Stimulated activated memory B cell treated with anti-CD40 and anti-IgM and Interleukin-4, amounts not matched to agents 10 μg/mL and 1 μg/mL and 100 μg/mL, for 72 hours (primary cell): ENCODE measurements at regions not wholly inside any gene's neighbourhood (a gene's known extent, or its start where the extent isn't known, plus 50 kb on each side); places are given as distances from the start of the nearest gene placed in this dataset.
"Not testable (repeated sequence)": the region's sequence is repeated elsewhere in the genome, so short reads cannot be mapped to it uniquely, and the experiment has no call there.

Experiments
- ATAC-seq: fragments of 150-1000 bp; cut with Tn5 transposase; 2 replicates; pipeline ENCODE4 v1.10.0; 2021
- H3K27ac Mint-ChIP-seq: one replicate; pipeline ENCODE4 v1.8.0; 2022; ENCODE audit warnings: mild to moderate bottlenecking, mixed read lengths
- H3K27me3 Mint-ChIP-seq: one replicate; pipeline ENCODE4 v1.8.0; 2022; ENCODE audit warnings: mixed read lengths
- H3K36me3 Mint-ChIP-seq: one replicate; pipeline ENCODE4 v1.8.0; 2022; ENCODE audit warnings: mixed read lengths
- H3K4me1 Mint-ChIP-seq: one replicate; pipeline ENCODE4 v1.8.0; 2022; ENCODE audit warnings: mixed read lengths
- H3K4me3 Mint-ChIP-seq: one replicate; pipeline ENCODE4 v1.8.0; 2022; ENCODE audit warnings: mild to moderate bottlenecking, moderate library complexity, mixed read lengths
- H3K9me3 Mint-ChIP-seq: one replicate; pipeline ENCODE4 v1.8.0; 2022; ENCODE audit warnings: mixed read lengths

DNA sequence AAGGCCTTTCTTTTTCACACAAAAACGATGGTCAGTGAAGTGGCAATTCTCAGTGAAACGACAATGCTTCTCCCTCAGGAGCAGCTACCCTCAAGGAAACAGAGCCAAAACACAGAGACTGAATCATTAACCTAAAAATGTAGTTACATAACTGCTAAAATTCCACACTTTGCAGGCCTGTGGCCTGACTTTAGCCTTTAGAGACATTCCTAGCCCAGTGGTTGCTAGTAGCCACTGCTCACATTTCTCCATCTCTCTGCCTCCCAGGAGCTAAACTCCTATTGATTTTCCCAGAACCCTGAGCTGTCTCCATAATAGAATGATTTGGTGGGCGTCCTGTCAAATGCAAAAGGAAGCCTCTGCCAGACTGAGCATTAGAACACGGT is 630.1 kb upstream of the KCNMB2 start:
- H3K4me1 Mint-ChIP-seq = no peaks in the 10 kb centered on the region
- no peak for ATAC-seq
- no peaks in the 10 kb centered on the region for H3K9me3 Mint-ChIP-seq
- H3K27ac Mint-ChIP-seq = no peak overlapping the region
- no peaks in the 10 kb centered on the region for H3K36me3 Mint-ChIP-seq
- no peak overlapping the region for H3K4me3 Mint-ChIP-seq
- H3K27me3 Mint-ChIP-seq = no peaks in the 10 kb centered on the region

DNA sequence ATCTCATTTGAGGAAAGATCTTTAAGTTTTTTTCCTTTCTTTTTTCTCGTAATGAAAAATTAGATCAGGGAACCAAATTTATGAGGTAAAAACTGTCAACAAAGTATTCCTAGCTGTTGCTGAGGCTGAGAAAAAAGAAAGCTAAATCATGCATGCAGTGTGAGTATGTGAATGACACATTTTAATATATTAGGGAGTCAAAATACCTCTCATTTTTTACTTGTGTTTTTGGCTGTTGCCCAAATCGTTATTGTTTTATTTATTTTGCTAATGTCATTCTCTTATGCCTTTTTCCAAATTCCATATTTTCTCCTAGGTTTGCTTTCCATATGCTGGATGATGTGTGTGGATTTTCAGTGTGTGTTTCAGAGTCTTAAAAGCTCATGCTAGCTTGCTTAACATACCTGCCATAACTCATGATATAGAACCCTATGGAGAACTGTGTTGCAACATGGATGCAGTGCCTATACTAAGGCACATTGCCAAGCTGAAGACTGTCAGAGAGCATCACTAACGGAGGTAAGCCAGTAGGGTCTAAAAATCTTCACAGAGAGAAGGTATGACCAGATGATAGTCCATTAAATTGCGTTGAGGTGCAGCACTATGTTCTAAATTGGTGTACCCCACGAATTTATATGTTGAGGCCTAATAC is 629.5 kb upstream of the KCNMB2 start:
- Mint-ChIP-seq H3K27me3 (no peaks in the 10 kb centered on the region), H3K4me1 (no peaks in the 10 kb centered on the region), H3K4me3 (no peak overlapping the region), H3K27ac (no peak overlapping the region), H3K9me3 (no peaks in the 10 kb centered on the region), H3K36me3 (no peaks in the 10 kb centered on the region)
- ATAC-seq = no peak

DNA sequence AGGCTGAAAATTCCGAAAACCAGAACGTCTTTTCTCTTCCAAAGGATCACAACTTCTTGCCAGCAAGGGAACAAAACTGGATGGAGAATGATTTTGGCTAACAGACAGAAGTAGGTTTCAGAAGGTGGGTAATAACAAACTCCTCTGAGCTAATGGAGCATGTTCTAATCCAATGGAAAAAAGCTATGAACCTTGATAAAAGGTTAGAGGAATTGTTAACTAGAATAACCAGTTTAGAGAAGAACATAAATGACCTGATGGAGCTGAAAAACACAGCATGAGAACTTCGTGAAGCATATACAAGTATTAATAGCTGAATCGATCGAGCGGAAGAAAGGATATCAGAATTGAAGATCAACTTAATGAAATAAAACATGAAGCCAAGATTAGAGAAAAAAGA is 626.7 kb upstream of the KCNMB2 start:
- not testable (repeated sequence) for H3K9me3 Mint-ChIP-seq, ATAC-seq, H3K4me3 Mint-ChIP-seq, H3K4me1 Mint-ChIP-seq, H3K27ac Mint-ChIP-seq, H3K36me3 Mint-ChIP-seq, H3K27me3 Mint-ChIP-seq

DNA sequence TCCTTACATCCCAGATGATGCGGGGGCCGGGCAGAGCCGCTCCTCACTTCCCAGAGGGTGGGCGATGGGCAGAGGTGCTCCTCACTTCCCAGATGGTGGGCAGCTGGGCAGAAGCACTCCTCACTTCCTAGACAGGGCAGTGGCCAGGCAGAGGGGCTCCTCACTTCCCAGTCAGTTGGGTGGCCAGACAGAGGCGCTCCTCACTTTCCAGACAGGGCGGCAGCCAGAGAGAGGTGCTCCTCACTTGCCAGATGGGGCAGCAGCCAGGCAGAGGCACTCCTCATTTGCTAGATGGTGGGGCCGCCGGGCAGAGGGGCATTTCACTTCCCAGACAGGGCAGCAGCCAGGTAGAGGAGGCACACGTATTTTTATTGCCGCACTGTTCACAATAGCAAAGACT is 622.0 kb upstream of the KCNMB2 start:
- Mint-ChIP-seq H3K27me3 (no peaks in the 10 kb centered on the region), H3K9me3 (peaks cover 5% of the 10 kb centered on the region), H3K4me3 (no peak overlapping the region), H3K4me1 (no peaks in the 10 kb centered on the region), H3K36me3 (no peaks in the 10 kb centered on the region), H3K27ac (no peak overlapping the region)
- ATAC-seq = no peak

GRCh38 chr3:177916461-177916860 is 619.8 kb upstream of the KCNMB2 start:
- H3K27me3 Mint-ChIP-seq = no peaks in the 10 kb centered on the region
- H3K27ac Mint-ChIP-seq = no peak overlapping the region
- no peak for ATAC-seq
- H3K36me3 Mint-ChIP-seq = no peaks in the 10 kb centered on the region
- H3K9me3 Mint-ChIP-seq = peaks cover 5% of the 10 kb centered on the region
- no peak overlapping the region for H3K4me3 Mint-ChIP-seq
- H3K4me1 Mint-ChIP-seq = no peaks in the 10 kb centered on the region

- no peak overlapping the region for H3K27ac Mint-ChIP-seq
- no peaks in the 10 kb centered on the region for H3K36me3 Mint-ChIP-seq
- no peaks in the 10 kb centered on the region for H3K4me1 Mint-ChIP-seq
- H3K27me3 Mint-ChIP-seq = no peaks in the 10 kb centered on the region
- H3K9me3 Mint-ChIP-seq = peaks cover 4% of the 10 kb centered on the region
- no peak overlapping the region for H3K4me3 Mint-ChIP-seq
- peak; percentile 50 for ATAC-seq
These were observed 618.9 kb upstream of the KCNMB2 start for GRCh38 chr3:177917234-177917861.

GRCh38 chr3:177921153-177921552 is 615.1 kb upstream of the KCNMB2 start:
- Mint-ChIP-seq H3K4me3 (no peak overlapping the region), H3K4me1 (no peaks in the 10 kb centered on the region), H3K9me3 (no peaks in the 10 kb centered on the region), H3K36me3 (no peaks in the 10 kb centered on the region), H3K27ac (no peak overlapping the region), H3K27me3 (no peaks in the 10 kb centered on the region)
- no peak for ATAC-seq

DNA sequence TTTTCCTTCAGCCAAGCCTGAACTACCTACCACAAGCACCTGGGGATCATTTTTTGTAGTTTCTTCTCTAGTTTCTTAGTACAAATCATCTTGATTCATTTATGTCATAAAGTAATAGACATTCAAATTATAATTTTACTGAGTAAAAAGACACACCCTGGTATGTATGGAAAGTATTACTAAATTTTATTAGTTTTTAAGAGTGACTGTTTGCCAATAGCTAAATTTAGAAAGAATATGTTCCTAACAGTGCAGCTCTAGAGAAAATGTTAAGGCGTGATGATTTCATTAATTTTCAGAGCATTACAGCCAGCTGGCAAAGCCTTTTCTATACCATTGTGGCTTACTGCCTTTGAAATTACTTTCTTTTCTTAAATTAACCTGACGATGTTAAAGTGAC is 612.0 kb upstream of the KCNMB2 start:
- Mint-ChIP-seq H3K36me3 (no peaks in the 10 kb centered on the region), H3K9me3 (no peaks in the 10 kb centered on the region), H3K4me3 (no peak overlapping the region), H3K4me1 (peaks cover 11% of the 10 kb centered on the region), H3K27ac (no peak overlapping the region), H3K27me3 (no peaks in the 10 kb centered on the region)
- ATAC-seq = no peak

DNA sequence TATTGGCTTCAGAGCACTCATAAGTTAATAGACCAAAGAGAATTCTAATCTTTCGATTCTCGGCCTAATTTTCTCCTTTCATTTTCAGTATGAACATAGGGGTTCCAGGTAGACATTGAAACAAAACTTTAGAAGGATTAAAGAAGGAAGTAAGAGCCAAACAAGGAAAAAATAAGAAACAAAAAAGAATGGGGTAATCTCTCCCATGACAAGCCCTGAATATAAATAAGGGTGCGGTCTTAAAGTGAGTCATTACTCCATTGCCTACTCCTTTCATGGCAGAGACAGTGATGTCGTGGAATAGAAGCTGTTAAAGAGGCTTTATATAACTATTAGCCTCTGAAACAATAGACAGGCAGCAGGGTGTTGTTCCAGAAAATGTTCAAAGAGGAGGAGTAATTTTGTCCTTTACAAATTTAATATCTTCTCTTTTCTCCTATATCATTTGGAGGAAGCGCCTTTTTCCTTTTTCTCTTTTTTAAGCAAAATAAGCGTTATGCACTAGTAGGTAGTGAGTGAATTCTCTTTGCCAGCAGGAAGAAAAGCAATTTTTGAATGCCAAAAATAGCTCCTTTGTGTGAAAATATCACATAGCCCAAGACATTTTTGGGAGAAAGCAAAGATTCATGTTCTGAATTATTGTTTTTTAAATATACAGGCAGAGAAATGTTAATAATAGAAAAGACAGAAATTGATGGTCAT is 607.9 kb upstream of the KCNMB2 start:
- H3K27ac Mint-ChIP-seq = no peak overlapping the region

DNA sequence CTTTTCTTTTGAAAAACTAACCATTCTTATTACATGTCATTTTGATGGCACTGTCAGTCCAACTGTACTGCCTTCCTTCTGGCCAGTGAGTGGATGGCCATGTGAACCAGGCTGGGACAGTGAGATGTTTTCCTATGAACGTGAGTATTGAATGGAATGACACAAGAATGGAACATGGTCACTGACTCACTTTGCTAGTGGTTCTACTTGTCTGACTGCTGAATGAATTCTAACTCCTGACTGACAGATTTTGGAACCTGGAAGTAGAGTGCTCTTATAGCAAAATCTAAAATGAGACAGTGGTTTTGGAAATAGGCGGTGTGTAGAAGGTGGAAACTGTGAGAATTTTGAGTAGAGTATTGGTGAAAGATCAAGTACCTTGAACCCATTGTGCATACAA is 606.9 kb upstream of the KCNMB2 start:
- no peaks in the 10 kb centered on the region for H3K27me3 Mint-ChIP-seq
- ATAC-seq = no peak
- H3K4me1 Mint-ChIP-seq = peaks cover 11% of the 10 kb centered on the region
- H3K9me3 Mint-ChIP-seq = no peaks in the 10 kb centered on the region
- no peak overlapping the region for H3K27ac Mint-ChIP-seq
- H3K4me3 Mint-ChIP-seq = no peak overlapping the region
- no peaks in the 10 kb centered on the region for H3K36me3 Mint-ChIP-seq

More for the DNA sequence above, 607.9 kb upstream of the KCNMB2 start:
- Mint-ChIP-seq H3K4me3 (peak overlapping the region; percentile 28), H3K4me1 (peaks cover 11% of the 10 kb centered on the region), H3K9me3 (no peaks in the 10 kb centered on the region), H3K27me3 (no peaks in the 10 kb centered on the region), H3K36me3 (no peaks in the 10 kb centered on the region)
- ATAC-seq = peak; percentile 68

GRCh38 chr3:177930771-177931170 is 605.5 kb upstream of the KCNMB2 start:
- Mint-ChIP-seq H3K36me3 (no peaks in the 10 kb centered on the region), H3K4me3 (no peak overlapping the region), H3K27ac (no peak overlapping the region)

GRCh38 chr3:177931346-177931745 is 604.9 kb upstream of the KCNMB2 start:
- no peak for ATAC-seq
- H3K9me3 Mint-ChIP-seq = no peaks in the 10 kb centered on the region
- peaks cover 11% of the 10 kb centered on the region for H3K4me1 Mint-ChIP-seq
- no peaks in the 10 kb centered on the region for H3K27me3 Mint-ChIP-seq
- H3K4me3 Mint-ChIP-seq = no peak overlapping the region
- H3K36me3 Mint-ChIP-seq = no peaks in the 10 kb centered on the region
- H3K27ac Mint-ChIP-seq = no peak overlapping the region

More at GRCh38 chr3:177930771-177931170, 605.5 kb upstream of the KCNMB2 start:
- Mint-ChIP-seq H3K9me3 (no peaks in the 10 kb centered on the region), H3K4me1 (peaks cover 11% of the 10 kb centered on the region), H3K27me3 (no peaks in the 10 kb centered on the region)
- no peak for ATAC-seq

GRCh38 chr3:177932346-177932745 is 603.9 kb upstream of the KCNMB2 start:
- no peaks in the 10 kb centered on the region for H3K27me3 Mint-ChIP-seq
- H3K36me3 Mint-ChIP-seq = no peaks in the 10 kb centered on the region
- H3K9me3 Mint-ChIP-seq = no peaks in the 10 kb centered on the region
- peaks cover 11% of the 10 kb centered on the region for H3K4me1 Mint-ChIP-seq
- ATAC-seq = no peak
- H3K4me3 Mint-ChIP-seq = no peak overlapping the region
- no peak overlapping the region for H3K27ac Mint-ChIP-seq

DNA sequence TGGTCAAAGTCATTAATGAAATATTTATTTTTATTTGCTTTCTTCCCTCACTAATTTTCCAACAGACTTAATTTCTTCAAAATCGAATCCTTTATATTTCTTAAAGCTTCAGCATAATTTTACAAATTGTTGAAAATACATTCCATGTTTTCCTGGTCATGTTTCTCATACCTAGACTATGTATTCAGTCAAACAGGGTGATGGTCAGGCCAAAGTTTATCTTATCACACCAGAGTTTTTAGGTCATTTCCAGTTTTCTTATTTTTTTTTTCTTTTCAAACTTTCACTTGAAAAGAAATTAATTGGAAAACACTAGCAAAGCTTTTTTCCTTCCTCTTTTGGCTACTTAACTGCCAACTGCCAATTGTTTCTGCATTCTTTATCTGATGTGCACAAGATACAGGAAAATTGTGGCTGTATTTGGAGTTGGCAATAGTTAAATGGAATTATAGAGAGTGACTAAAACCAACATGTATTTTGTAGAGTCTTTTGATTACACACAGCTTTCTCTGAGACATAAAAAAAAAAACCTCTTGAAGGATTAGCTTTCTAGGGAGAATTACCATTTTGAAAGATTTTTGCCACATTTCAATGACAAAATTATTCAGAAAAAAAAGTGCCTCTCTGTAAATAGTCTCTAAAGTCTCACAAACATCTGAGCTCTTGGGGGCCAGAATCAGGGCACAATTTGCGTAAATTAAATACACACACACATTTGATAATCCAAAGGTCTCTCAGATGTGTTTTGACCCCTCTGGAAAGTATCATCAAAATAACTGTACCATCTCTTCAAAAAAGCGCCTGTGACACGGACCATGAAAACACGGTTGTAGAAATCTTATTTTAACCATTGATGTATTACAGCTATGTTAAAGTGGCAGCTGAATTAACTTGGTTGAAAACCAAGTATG is 603.2 kb upstream of the KCNMB2 start:
- ATAC-seq = no peak
- H3K36me3 Mint-ChIP-seq = no peaks in the 10 kb centered on the region
- H3K4me3 Mint-ChIP-seq = no peak overlapping the region
- no peaks in the 10 kb centered on the region for H3K9me3 Mint-ChIP-seq
- H3K27ac Mint-ChIP-seq = no peak overlapping the region
- peaks cover 4% of the 10 kb centered on the region for H3K4me1 Mint-ChIP-seq
- H3K27me3 Mint-ChIP-seq = no peaks in the 10 kb centered on the region
